ENCODE measurements at regions not wholly inside any gene's neighbourhood (a gene's known extent, or its start where the extent isn't known, plus 50 kb on each side); places are given as distances from the start of the nearest gene placed in this dataset.

DNA sequence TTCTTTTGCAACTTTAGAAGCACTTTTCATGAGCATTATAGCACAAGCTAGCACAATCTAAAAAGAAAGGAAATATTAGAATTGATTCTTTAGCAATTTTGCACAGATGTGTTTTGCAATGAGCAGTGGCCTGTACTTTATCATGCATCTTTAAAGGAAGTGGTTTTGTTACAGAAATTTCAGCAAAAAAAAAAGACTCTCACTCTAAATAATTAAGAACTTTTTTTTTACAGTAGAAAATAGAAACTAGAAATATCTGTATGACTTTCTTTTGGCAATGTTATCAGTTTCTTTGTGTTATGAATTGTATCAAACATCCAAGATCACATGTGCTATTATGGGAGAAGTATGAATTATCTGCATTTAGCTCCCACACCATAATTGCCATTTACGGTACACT is 195.7 kb upstream of the KLF6 start:
- no peak for DNase-seq
- H3K36me3 Mint-ChIP-seq (ENCODE audit: low read depth), result peaks cover 2% of the 10 kb centered on the region
- CTCF ChIA-PET, result interaction anchor here (1.0 kb wide), 1 partner anchor 11 kb away, joined by 3 read pairs; no protein-coding TSS in a partner anchor

DNA sequence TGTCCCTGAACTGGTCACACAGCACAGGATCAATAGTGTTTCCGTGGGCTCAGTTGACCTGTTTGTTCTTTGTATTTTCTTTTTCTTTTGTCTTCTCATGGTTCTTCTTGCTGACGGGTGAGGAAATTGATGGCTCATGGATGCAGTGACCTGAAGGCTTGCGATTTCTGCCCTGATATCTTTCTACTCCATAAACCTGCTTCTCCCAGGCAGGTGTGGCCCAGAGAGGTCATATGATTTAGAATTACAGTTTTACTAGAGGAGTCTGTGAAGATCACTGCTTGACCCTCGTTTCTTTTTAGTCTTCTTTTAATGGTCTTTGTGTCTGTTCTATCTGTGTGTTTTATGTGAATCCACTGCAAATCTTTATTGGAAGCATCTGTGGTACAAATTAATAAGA is 195.1 kb upstream of the KLF6 start:
- Mint-ChIP-seq H3K36me3 (ENCODE audit: low read depth) (peaks cover 2% of the 10 kb centered on the region), H3K27ac (no peak overlapping the region), H3K9me3 (peaks cover 6% of the 10 kb centered on the region), H3K4me3 (no peak overlapping the region), H3K4me1 (peaks cover 17% of the 10 kb centered on the region), H3K27me3 (no peaks in the 10 kb centered on the region)
- TF ChIP-seq, protein P1, sequence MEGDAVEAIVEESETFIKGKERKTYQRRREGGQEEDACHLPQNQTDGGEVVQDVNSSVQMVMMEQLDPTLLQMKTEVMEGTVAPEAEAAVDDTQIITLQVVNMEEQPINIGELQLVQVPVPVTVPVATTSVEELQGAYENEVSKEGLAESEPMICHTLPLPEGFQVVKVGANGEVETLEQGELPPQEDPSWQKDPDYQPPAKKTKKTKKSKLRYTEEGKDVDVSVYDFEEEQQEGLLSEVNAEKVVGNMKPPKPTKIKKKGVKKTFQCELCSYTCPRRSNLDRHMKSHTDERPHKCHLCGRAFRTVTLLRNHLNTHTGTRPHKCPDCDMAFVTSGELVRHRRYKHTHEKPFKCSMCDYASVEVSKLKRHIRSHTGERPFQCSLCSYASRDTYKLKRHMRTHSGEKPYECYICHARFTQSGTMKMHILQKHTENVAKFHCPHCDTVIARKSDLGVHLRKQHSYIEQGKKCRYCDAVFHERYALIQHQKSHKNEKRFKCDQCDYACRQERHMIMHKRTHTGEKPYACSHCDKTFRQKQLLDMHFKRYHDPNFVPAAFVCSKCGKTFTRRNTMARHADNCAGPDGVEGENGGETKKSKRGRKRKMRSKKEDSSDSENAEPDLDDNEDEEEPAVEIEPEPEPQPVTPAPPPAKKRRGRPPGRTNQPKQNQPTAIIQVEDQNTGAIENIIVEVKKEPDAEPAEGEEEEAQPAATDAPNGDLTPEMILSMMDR (IDR thresholded peaks at IDR 0.05), result no peak
- ChIA-PET POLR2A (no interaction called here), CTCF (interaction anchor here (1.0 kb wide), 1 partner anchor 10 kb away, joined by 3 read pairs; no protein-coding TSS in a partner anchor)
- ATAC-seq (ENCODE audit: low read depth), result no peak
- DNase-seq, result no peak
- intact Hi-C loops (cut with micrococcal nuclease), result no loop called here

More for the DNA sequence above, 195.7 kb upstream of the KLF6 start:
- no peak for ATAC-seq (ENCODE audit: low read depth)
- TF ChIP-seq, protein P1 (IDR thresholded peaks at IDR 0.05), result no peak
- intact Hi-C loops (cut with micrococcal nuclease), result no loop called here
- Mint-ChIP-seq H3K4me3 (no peak overlapping the region), H3K27me3 (no peaks in the 10 kb centered on the region), H3K9me3 (peaks cover 6% of the 10 kb centered on the region), H3K4me1 (peaks cover 17% of the 10 kb centered on the region), H3K27ac (no peak overlapping the region)
- POLR2A ChIA-PET, result no interaction called here

DNA sequence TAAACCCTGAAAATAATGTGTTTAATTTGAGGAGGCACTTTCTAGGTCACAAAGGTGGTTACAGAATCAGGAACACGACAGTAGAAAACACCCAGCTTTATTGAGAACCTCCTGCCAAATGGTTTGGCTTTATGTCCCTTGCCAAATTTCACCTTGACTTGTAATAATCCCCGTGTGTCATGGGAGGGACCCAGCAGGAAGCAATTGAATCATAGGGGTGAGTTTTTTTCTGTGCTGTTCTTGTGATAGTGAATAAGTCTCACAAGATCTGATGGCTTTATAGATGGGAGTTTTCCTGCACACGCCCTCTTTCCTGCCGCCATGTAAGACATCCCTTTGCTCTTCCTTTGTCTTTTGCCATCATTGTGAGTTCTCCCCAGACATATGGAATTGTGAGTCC is 193.8 kb upstream of the KLF6 start:
- intact Hi-C loops (cut with micrococcal nuclease), result no loop called here

DNA sequence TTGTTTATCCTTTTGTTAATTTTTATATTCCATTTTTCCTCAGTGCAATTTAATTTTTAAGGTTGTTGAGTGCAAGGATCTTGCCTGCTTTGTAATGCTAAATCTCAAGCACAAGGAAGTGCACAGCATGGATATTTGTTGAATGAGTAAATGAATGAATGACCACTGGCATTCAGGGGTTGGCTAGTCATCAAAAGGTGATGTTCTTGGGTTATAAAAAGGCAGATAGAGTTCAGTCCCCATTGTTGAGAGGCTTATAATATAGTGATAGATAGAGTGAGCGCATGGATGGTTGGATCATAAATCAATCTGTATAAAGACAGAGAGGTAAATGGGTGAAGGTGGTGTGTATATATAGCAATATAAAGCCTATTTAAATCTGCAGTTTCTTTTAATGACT is 193.2 kb upstream of the KLF6 start:
- DNase-seq, result no peak
- intact Hi-C loops (cut with micrococcal nuclease), result no loop called here

More for the DNA sequence above, 193.8 kb upstream of the KLF6 start:
- TF ChIP-seq, protein P1 (IDR thresholded peaks at IDR 0.05), result no peak
- CTCF ChIA-PET, result no interaction called here
- Mint-ChIP-seq H3K27ac (no peak overlapping the region), H3K27me3 (no peaks in the 10 kb centered on the region), H3K9me3 (peaks cover 6% of the 10 kb centered on the region), H3K4me3 (no peak overlapping the region), H3K36me3 (ENCODE audit: low read depth) (peaks cover 2% of the 10 kb centered on the region), H3K4me1 (peaks cover 17% of the 10 kb centered on the region)
- no peak for ATAC-seq (ENCODE audit: low read depth)
- DNase-seq, result no peak
- POLR2A ChIA-PET, result no interaction called here

DNA sequence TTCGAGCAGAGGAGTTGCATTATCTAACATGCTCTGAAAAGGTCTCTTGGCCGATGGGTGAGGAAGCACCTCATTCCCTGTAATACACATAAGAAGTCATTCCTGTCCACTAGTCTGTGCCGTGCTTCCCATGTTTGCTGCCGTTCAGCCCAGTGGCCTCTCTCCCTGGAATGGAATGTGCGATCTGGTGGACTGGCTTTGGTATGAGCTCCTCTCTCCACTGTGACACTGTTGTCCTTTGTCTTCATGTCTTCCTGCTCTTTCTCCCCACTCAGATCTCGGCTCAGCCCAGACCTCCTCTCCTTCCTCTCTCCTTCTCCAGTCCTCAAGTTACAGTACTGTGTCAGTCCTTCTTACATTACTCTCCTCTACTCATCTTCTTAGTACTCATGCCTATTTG is 192.8 kb upstream of the KLF6 start:
- DNase-seq, result no peak
- no peaks in the 10 kb centered on the region for H3K27me3 Mint-ChIP-seq
- TF ChIP-seq, protein P1 (IDR thresholded peaks at IDR 0.05), result no peak
- ATAC-seq (ENCODE audit: low read depth), result no peak
- H3K36me3 Mint-ChIP-seq (ENCODE audit: low read depth), result peaks cover 1% of the 10 kb centered on the region
- H3K27ac Mint-ChIP-seq, result no peak overlapping the region
- intact Hi-C loops (cut with micrococcal nuclease), result no loop called here
- H3K9me3 Mint-ChIP-seq, result peaks cover 2% of the 10 kb centered on the region
- no peak overlapping the region for H3K4me3 Mint-ChIP-seq
- H3K4me1 Mint-ChIP-seq, result peaks cover 20% of the 10 kb centered on the region
- CTCF ChIA-PET, result no interaction called here
- POLR2A ChIA-PET, result no interaction called here

More for the DNA sequence above, 193.2 kb upstream of the KLF6 start:
- Mint-ChIP-seq H3K4me3 (no peak overlapping the region), H3K27ac (no peak overlapping the region), H3K36me3 (ENCODE audit: low read depth) (peaks cover 2% of the 10 kb centered on the region), H3K4me1 (peaks cover 17% of the 10 kb centered on the region), H3K27me3 (no peaks in the 10 kb centered on the region), H3K9me3 (peaks cover 4% of the 10 kb centered on the region)
- TF ChIP-seq, protein P1 (IDR thresholded peaks at IDR 0.05), result no peak
- ATAC-seq (ENCODE audit: low read depth), result no peak
- POLR2A ChIA-PET, result no interaction called here
- CTCF ChIA-PET, result no interaction called here
